ENCODE measurements at regions not wholly inside any gene's neighbourhood (a gene's known extent, or its start where the extent isn't known, plus 50 kb on each side); places are given as distances from the start of the nearest gene placed in this dataset.

DNA sequence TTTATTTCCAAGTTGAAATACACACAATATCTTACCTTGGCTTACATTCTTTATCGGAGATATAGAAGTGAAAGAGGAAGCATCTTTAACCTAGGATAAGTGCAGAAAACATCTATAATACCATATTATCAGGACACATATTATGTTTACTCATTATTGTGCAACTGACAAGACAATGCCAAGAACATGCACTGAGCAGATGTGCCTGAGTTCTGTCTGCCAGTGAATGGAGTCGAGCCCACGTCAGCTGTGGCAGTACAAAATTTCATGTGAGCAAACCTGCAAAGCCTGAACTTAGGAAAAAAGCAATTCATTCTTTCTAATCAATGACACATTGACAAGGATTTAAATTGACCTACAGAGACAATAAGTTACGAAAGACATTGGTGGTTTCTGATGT is 154.4 kb downstream of the AXIN2 start:
- Histone ChIP-seq H3K36me3 (ENCODE audit: control insufficient read depth, insufficient read depth, low read length) (no peaks in the 10 kb centered on the region), H3K4me2 (ENCODE audit: insufficient read depth, low read length) (no peak overlapping the region), H3K79me2 (ENCODE audit: control insufficient read depth, insufficient read depth, low read length) (no peaks in the 10 kb centered on the region), H2AFZ (ENCODE audit: low read depth, low read length) (no peak overlapping the region), H3K4me3 (no peak overlapping the region), H3K9me1 (ENCODE audit: control insufficient read depth, insufficient read depth, low read length) (peaks cover 2% of the 10 kb centered on the region), H3K4me1 (replicated peaks in 1 of 2; ENCODE audit: control insufficient read depth in 2 of 2, insufficient read depth in 2 of 2, low read length in 2 of 2) (no peaks in the 10 kb centered on the region), H4K20me1 (replicated peaks; ENCODE audit: control insufficient read depth, insufficient read depth, low read length) (no peaks in the 10 kb centered on the region), H3K9me3 (replicated peaks; ENCODE audit: control insufficient read depth, insufficient read depth, low read depth, low read length) (no peaks in the 10 kb centered on the region), H3K27me3 (ENCODE audit: control insufficient read depth in 2 of 2, insufficient read depth in 2 of 2, low read length in 2 of 2) (peaks cover 0 to 6% of the 10 kb centered on the region in 2 experiments; a peak in 2 of 5 replicates), H3K27ac (ENCODE audit: extremely low read depth, low read depth, low read length) (no peak overlapping the region), H3K9ac (ENCODE audit: insufficient read depth in 1 of 2, low read depth in 2 of 2, low read length in 2 of 2) (no peak overlapping the region)
- in situ Hi-C loops (cut with MboI) = no loop called here
- no TSS peak for BruUV-seq (replicated peaks)
- intact Hi-C loops (cut with micrococcal nuclease) = no loop called here
- FAIRE-seq (no peak), ATAC-seq (no peak), DNase-seq (ENCODE audit: extremely low read depth in 1 of 4, low spot score in 3 of 4) (no peak)
- 0% methylated on average over 4 of the region's 4 CpGs for WGBS (ENCODE audit: insufficient coverage, low coverage, missing lambda C conversion rate)
- ChIA-PET POLR2A (no interaction called here), CTCF (ENCODE audit: low intra/inter-chr PET ratio) (no interaction called here)
- TF ChIP-seq YY1 (IDR thresholded peaks at IDR 0.05; ENCODE audit: borderline replicate concordance in 1 of 3, control insufficient read depth in 1 of 3, extremely low read depth in 1 of 3, insufficient read depth in 3 of 3, insufficient read length in 1 of 3, insufficient replicate concordance in 2 of 3, low read depth in 1 of 3, low read length in 2 of 3) (no peak), YBX1 (IDR thresholded peaks at IDR 0.05) (no peak), FOXJ3 (CRISPR knock-in tag; IDR thresholded peaks at IDR 0.05) (no peak), DPF2 (IDR thresholded peaks at IDR 0.05) (no peak), GABPB1 (CRISPR knock-in tag; IDR thresholded peaks at IDR 0.05) (no peak)
- TF ChIP-seq, protein P1, sequence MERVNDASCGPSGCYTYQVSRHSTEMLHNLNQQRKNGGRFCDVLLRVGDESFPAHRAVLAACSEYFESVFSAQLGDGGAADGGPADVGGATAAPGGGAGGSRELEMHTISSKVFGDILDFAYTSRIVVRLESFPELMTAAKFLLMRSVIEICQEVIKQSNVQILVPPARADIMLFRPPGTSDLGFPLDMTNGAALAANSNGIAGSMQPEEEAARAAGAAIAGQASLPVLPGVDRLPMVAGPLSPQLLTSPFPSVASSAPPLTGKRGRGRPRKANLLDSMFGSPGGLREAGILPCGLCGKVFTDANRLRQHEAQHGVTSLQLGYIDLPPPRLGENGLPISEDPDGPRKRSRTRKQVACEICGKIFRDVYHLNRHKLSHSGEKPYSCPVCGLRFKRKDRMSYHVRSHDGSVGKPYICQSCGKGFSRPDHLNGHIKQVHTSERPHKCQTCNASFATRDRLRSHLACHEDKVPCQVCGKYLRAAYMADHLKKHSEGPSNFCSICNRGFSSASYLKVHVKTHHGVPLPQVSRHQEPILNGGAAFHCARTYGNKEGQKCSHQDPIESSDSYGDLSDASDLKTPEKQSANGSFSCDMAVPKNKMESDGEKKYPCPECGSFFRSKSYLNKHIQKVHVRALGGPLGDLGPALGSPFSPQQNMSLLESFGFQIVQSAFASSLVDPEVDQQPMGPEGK (CRISPR knock-in tag; IDR thresholded peaks at IDR 0.05; ENCODE audit: borderline replicate concordance) = no peak
- TF ChIP-seq, protein P2, sequence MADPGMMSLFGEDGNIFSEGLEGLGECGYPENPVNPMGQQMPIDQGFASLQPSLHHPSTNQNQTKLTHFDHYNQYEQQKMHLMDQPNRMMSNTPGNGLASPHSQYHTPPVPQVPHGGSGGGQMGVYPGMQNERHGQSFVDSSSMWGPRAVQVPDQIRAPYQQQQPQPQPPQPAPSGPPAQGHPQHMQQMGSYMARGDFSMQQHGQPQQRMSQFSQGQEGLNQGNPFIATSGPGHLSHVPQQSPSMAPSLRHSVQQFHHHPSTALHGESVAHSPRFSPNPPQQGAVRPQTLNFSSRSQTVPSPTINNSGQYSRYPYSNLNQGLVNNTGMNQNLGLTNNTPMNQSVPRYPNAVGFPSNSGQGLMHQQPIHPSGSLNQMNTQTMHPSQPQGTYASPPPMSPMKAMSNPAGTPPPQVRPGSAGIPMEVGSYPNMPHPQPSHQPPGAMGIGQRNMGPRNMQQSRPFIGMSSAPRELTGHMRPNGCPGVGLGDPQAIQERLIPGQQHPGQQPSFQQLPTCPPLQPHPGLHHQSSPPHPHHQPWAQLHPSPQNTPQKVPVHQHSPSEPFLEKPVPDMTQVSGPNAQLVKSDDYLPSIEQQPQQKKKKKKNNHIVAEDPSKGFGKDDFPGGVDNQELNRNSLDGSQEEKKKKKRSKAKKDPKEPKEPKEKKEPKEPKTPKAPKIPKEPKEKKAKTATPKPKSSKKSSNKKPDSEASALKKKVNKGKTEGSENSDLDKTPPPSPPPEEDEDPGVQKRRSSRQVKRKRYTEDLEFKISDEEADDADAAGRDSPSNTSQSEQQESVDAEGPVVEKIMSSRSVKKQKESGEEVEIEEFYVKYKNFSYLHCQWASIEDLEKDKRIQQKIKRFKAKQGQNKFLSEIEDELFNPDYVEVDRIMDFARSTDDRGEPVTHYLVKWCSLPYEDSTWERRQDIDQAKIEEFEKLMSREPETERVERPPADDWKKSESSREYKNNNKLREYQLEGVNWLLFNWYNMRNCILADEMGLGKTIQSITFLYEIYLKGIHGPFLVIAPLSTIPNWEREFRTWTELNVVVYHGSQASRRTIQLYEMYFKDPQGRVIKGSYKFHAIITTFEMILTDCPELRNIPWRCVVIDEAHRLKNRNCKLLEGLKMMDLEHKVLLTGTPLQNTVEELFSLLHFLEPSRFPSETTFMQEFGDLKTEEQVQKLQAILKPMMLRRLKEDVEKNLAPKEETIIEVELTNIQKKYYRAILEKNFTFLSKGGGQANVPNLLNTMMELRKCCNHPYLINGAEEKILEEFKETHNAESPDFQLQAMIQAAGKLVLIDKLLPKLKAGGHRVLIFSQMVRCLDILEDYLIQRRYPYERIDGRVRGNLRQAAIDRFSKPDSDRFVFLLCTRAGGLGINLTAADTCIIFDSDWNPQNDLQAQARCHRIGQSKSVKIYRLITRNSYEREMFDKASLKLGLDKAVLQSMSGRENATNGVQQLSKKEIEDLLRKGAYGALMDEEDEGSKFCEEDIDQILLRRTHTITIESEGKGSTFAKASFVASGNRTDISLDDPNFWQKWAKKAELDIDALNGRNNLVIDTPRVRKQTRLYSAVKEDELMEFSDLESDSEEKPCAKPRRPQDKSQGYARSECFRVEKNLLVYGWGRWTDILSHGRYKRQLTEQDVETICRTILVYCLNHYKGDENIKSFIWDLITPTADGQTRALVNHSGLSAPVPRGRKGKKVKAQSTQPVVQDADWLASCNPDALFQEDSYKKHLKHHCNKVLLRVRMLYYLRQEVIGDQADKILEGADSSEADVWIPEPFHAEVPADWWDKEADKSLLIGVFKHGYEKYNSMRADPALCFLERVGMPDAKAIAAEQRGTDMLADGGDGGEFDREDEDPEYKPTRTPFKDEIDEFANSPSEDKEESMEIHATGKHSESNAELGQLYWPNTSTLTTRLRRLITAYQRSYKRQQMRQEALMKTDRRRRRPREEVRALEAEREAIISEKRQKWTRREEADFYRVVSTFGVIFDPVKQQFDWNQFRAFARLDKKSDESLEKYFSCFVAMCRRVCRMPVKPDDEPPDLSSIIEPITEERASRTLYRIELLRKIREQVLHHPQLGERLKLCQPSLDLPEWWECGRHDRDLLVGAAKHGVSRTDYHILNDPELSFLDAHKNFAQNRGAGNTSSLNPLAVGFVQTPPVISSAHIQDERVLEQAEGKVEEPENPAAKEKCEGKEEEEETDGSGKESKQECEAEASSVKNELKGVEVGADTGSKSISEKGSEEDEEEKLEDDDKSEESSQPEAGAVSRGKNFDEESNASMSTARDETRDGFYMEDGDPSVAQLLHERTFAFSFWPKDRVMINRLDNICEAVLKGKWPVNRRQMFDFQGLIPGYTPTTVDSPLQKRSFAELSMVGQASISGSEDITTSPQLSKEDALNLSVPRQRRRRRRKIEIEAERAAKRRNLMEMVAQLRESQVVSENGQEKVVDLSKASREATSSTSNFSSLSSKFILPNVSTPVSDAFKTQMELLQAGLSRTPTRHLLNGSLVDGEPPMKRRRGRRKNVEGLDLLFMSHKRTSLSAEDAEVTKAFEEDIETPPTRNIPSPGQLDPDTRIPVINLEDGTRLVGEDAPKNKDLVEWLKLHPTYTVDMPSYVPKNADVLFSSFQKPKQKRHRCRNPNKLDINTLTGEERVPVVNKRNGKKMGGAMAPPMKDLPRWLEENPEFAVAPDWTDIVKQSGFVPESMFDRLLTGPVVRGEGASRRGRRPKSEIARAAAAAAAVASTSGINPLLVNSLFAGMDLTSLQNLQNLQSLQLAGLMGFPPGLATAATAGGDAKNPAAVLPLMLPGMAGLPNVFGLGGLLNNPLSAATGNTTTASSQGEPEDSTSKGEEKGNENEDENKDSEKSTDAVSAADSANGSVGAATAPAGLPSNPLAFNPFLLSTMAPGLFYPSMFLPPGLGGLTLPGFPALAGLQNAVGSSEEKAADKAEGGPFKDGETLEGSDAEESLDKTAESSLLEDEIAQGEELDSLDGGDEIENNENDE (IDR thresholded peaks at IDR 0.05; ENCODE audit: low read depth, low read length) = no peak
- TF ChIP-seq, protein P3, sequence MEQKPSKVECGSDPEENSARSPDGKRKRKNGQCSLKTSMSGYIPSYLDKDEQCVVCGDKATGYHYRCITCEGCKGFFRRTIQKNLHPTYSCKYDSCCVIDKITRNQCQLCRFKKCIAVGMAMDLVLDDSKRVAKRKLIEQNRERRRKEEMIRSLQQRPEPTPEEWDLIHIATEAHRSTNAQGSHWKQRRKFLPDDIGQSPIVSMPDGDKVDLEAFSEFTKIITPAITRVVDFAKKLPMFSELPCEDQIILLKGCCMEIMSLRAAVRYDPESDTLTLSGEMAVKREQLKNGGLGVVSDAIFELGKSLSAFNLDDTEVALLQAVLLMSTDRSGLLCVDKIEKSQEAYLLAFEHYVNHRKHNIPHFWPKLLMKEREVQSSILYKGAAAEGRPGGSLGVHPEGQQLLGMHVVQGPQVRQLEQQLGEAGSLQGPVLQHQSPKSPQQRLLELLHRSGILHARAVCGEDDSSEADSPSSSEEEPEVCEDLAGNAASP (IDR thresholded peaks at IDR 0.05) = no peak
